Renal cortex interstitium (tissue), 11 donors: ENCODE measurements at regions not wholly inside any gene's neighbourhood (a gene's known extent, or its start where the extent isn't known, plus 50 kb on each side); places are given as distances from the start of the nearest gene placed in this dataset.
A peak's percentile ranks its signal among the peaks of the same experiment; 100 is the strongest.

ENCODE experiments used
- DNase-seq, 11 donors: peaks; one replicate each; pipeline ENCODE4 v3.0.0-alpha.2; 2013; ENCODE audit warnings: low read depth in 9 of 11, low spot score in 4 of 11; ENCODE audit errors: extremely low read depth in 1 of 11

DNA sequence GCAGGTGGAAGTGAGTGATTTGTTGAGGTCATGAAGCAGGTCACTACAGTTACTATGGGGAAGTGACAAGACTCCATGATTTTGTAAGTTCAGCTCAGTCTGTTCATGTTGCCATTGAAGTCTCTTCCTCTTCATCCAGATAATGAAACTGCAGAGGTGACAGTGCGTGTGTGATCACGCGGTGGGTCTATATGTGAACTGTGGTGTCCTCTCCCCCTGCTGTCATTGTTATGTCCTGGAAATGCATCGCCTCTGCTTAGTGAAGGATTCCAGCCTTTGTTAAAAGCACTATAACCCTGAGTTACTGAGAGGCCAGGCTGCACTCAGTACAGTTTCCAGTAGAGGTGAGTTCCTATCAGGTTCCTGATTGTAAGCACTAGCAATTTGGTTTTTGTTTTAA, 216.2 kb upstream of the RMST start:
- no peak for DNase-seq

DNA sequence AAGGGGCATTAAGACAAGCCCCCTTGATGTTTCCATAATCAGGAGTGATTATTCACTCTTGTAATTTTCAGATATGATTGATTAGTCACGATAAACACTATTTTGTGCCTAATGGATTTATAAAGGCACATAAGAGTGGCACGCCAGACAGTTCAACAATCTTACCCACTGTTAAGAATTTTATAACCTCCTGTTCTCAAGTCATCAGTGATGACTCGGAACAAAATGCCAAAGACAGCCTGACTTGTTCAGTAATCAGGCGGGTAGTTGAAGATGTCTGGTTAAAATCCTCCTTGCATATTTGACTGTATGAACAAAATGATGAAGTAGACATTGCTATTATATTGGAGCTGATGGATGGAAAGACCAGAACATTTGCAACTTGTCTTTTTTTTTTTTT, 212.1 kb upstream of the RMST start:
- no peak for DNase-seq

DNA sequence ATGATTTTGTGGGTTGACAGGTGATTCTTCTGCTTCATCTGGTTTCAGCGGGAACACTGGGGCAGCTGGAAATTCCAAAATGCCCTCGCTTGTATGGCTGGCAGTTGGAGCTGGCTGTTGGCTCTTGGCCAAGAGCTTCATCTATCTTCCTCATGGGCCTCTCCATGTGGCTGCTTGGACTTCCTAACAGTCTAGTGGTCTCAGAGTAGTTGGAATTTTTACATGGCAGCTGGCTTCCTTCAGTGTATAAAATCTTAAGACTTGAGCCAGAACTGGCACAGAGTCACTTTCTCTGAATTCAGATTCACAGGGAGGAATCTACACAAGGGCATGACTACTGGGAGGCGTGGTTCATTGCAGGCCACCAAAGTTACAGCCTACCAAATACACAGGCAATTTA, 204.9 kb upstream of the RMST start:
- DNase-seq, result no peak

DNA sequence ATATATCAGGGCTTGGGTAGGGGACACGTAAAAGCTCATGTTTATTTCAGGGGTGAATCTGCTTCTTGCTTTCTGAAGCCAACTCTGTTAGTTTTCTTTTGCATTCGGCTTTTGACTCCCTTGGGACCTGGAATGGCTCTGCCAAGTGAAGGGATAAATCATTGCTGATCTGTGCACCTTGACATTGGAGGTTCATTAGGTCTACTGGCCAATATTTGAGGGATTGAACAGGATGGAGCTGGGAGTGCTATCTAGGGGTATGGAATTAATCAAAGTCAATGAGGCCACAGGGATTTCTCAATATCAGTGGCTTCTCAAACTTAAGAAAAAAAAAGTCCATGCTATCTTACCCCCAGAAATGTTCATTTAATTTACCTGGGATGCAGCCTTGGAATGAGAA, 203.5 kb upstream of the RMST start:
- no peak for DNase-seq

GRCh38 chr12:97260786-97261185, 201.8 kb upstream of the RMST start:
- DNase-seq, result no peak

DNA sequence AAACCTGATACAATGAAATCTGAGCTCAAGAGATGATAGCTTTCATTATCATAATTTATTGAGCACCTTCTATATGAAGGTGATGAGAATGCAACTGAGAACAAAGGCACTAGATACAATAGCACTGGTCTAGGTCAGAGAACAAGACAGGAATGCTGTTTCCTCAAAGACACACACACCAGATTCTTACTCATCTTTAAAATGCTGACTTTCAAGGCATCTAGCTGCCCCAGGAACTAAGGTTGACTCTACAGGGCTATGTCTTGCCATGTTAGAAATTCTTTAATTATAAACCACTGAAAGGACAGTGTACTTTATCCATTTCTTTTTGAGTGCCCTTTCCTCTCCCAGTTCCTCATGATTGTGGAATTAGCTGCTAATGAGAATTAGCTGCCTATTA, 195.4 kb upstream of the RMST start:
- no peak for DNase-seq

GRCh38 chr12:97267594-97268202, 194.9 kb upstream of the RMST start:
- no peak for DNase-seq

DNA sequence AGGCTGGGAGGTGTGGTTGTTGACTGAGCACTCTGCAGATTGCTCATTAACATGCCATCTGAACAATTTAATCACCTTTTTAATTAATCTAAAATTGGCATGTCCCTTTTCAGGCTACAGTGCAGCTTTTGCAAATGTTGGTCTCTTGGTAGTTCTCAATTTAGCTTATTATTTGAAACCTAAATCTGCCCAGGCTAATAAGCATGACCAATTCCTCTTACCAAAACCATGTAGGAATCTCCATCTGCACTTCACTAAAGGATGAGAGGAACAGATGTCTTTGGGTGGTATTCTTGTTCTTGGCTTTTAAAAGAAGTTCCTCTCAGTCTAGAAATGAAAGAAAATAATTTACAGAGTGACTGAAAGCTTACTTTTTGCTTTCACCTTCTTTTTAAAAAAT, 190.1 kb upstream of the RMST start:
- no peak for DNase-seq

- no peak for DNase-seq
These were observed 188.2 kb upstream of the RMST start for GRCh38 chr12:97274386-97274785.

DNA sequence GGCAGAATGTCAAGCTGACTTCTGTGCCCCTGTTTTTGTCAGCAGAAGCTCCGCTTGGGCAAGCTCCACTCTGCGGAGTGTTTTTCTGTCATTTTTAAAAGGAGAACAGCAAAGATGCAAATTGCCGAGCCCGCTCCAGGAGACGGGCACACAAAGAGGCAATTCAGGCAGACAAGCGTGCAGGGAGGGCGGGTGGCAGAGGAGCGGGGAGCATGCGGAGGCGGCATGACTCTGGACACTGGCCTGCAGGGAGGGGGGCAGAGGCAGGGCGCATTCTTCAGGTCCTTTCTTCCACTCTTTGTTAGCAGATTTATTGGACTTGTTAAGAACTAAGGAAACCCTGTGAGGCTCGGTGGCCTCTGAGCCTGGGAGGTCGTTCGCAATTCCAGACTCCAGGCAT, 187.3 kb upstream of the RMST start:
- peak in 9 of 11 donors; percentile 22 to 45 (median 25) for DNase-seq

DNA sequence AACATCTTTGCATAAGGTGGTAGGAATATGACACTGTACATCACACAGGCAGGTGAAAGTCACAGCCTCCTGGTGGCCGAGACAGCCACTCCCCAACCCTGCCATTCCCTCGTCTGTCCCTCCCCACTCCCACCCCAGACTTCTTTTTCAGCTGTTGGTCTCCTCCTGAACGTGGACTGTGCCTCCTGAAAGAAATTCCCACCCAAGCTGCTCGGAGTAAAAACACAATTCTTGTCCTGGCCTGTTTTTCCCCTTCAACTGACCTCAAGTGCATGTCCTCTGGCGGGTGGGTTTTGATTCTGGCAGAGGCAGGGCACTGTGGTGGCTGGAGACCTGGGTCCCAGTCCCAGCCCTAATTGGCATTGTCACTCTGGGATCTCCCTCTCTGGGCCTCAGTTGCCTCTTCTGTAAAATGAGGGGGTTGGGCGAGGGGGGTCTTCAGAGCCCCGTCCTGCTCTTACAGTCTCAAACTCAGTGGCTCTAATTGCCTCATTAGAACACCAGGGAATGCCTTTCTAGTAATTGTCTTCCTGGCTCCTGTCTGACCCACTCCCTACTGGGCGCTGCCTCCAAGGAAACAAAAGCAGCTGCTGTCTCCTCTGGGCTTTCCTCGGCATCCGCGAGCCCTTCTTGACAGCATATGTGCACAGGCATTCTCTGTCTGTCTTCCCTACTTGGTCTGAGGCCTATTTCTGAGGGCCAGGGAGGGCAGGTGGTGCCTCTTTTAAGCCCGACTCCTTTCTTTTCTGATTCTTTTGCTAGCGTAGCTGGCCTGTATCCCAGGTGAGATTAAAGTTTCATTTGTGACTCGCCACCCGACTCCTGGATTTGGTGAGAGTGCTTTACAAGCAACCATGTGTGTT, 186.6 kb upstream of the RMST start:
- no peak for DNase-seq

GRCh38 chr12:97276661-97277429, 185.8 kb upstream of the RMST start:
- DNase-seq, result no peak

GRCh38 chr12:97283297-97283696, 179.3 kb upstream of the RMST start:
- no peak for DNase-seq

- no peak for DNase-seq
These were observed 174.1 kb upstream of the RMST start for GRCh38 chr12:97288531-97288930.

GRCh38 chr12:97292588-97292987, 170.0 kb upstream of the RMST start:
- no peak for DNase-seq

- no peak for DNase-seq
These were observed 169.1 kb upstream of the RMST start for GRCh38 chr12:97293541-97293940.

GRCh38 chr12:97299847-97300246, 162.8 kb upstream of the RMST start:
- no peak for DNase-seq

- DNase-seq, result no peak
These were observed 162.2 kb upstream of the RMST start for GRCh38 chr12:97300431-97300830.

GRCh38 chr12:97300891-97301290, 161.7 kb upstream of the RMST start:
- DNase-seq, result no peak

- no peak for DNase-seq
These were observed 161.0 kb upstream of the RMST start for GRCh38 chr12:97301576-97301975.
